Caki2 (cell line): ENCODE measurements at regions not wholly inside any gene's neighbourhood (a gene's known extent, or its start where the extent isn't known, plus 50 kb on each side); places are given as distances from the start of the nearest gene placed in this dataset.

Experiments used
- DNase-seq: peaks from one replicate; pipeline ENCODE4 v3.0.0-alpha.2; 2015; ENCODE audit warnings: low read depth
- in situ Hi-C: cut with HindIII; loops from 2 replicates; pipeline ENCODE4 v1.10.0; 2016; ENCODE audit warnings: low sequenced_read_pairs, low pct_unique_long_range_greater_than_20kb, mixed read lengths

DNA sequence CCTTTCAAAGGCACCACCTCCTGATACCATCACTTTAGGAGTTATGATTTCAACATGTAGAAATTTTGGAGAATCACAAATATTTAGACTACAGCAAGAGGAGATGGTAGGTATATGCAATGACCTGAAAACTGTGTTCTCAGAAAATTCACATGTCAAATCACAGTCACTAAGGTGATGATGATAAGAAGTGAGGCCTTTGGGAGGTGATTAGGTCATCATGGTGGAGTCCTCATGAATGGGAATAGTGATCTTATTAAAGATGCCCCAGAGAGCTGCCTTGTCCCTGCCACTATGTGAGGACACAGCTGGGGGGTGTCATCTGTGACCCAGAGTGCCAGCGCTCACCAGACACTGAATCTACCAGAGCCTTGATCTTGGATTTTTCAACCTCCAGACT lies 513.5 kb upstream of the TUSC1 start:
- DNase-seq = no peak
- in situ Hi-C loops = no loop called here

DNA sequence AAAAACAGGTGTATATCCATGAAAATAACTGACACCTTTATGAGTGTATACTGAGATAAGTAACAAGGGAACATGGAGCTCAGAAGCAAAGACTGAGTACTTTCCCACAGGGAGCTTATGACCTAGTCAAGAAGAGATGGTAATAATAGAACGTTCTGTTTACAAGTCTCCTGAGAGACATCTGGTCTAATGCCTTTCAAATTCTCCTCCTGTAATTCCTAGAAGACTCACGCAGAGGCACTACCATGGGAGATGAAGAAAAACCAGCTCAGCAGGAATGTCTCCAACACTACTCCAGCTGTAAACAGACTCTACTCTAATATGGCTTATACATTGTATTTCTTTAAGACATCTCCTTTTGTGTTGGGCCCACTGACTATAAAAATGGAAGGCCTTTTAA lies 503.6 kb upstream of the TUSC1 start:
- no peak for DNase-seq
- in situ Hi-C loops = no loop called here

DNA sequence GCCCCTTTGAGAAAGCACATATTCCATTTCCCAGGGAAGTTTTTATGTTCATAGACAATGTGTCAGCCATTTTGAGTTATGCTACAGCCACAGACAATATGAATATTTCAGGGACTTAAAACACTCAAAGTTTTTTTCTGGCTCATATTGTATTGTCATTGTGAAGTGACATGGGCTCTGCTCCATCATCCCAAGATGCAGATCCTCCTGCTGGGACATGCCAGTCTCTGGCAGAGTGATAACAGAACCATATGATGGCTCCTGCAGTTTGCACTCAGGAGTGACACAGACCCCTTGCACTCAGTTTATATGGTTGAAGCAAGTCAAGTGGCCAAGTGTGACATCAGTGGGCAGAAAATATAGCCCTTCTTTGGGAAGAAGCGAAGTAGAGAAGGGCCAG lies 498.4 kb upstream of the TUSC1 start:
- in situ Hi-C loops = no loop called here
- no peak for DNase-seq

DNA sequence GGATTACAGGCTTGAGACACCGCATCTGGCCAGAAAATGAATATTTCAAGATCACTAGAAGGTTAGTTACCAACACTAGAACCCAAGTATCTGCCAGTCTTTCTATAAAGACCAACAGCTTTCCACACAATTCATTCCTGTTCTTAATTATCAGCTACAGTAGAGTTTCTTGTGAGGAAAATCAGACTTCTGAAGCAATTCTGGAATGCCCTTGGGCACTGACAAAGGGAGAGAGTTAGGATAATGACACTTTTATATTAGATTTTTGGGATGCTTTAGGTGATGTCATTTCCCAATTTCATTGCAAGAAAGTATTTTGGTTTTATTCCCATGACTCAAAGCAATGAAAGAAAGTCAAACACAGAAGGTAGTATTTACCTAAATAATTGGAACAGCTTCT lies 497.0 kb upstream of the TUSC1 start:
- in situ Hi-C loops = no loop called here

DNA sequence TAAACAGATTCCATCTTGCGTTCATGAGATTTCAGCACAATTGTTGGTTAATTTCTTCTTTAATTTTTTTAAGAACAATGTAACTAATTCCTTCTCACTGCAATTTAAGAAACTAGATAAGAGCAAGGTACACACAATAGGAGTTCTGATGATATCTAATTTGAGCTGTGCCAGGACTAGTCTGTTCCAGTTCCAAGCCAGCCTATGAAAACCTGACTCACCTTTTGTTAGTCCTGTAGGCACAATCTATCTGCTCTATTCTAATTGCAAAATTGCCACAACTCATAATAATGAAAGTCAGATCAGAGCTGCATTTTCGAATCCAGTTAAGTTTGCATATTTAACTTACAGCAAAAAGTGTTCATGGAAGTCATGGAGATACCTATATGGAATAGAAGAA lies 494.1 kb upstream of the TUSC1 start:
- DNase-seq = no peak
- in situ Hi-C loops = no loop called here

More for the DNA sequence above, 497.0 kb upstream of the TUSC1 start:
- no peak for DNase-seq

DNA sequence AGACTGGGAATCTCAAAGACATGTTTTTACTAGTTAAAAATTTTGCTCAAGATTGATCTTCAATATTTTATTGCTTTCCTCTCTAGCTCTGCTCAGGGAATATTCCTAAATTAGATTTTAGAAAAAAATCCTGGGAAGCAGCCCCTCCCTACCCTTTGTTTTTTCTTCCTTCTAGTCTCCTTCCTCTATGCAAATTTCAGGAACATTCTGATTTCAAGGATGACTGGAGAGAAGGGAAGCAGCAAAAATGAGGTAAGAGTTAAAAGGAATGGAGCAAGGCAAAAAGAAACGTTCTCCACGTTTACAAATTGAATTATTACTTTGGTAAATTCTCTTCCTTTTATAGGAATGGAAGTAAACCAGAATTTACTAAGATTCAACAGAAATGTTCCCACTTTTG lies 493.4 kb upstream of the TUSC1 start:
- no peak for DNase-seq
- in situ Hi-C loops = no loop called here

DNA sequence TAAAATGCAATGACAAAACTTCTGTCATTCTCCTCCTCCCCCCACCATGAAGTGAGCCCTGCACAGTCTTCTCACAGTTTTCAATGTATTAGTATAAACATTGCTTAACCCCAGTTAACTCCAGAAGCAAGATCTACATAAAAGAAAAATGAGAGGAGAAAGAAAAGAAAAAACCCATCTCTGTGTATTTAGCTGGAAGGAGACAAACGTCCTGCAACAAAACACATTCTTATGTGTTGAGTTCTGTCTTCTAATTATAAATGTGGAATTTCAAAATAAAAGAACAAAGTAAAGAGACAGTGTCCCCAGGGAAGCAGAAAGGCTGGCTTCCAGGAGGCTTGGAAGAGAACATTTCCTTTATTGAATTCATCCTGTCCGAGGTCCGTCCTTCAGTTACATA lies 491.9 kb upstream of the TUSC1 start:
- no peak for DNase-seq
- in situ Hi-C loops = no loop called here

DNA sequence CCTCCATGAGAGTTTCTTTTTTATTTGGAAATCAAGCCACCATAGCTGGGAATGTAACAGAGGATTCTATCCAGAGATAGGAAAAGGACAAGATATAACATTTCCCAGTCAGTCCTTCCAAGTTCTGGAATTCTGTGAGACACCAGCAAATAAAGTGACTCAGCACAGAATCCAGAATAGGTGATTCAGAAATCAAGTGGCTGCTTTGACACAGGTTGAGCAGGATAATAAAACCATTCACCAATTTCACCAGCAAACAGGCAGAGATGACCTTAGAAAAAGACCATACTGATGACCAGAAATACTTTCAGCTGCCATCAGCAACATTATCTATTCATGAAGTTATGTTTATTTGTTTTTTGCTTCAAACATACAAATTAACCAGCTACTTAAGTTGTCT lies 491.5 kb upstream of the TUSC1 start:
- in situ Hi-C loops = no loop called here
- peak; percentile 24 for DNase-seq

DNA sequence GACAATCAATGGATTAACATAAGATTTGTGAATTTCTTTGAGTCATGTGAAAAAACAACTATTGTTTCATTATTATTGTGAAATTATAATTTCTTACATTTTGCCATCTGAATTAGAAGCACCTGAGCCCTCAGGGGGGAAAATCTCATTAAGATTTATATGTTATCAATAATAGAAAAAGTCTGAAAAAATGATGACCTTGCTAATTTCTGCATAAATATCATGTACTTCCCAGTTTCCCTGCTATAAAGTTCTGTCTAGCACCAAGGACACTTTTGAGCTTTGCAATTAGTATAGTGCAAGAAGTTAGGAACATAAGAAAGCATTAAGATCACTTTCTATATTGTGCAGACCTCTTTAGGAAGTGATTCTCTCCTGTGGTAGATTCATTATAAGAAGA lies 488.3 kb upstream of the TUSC1 start:
- DNase-seq = no peak
- in situ Hi-C loops = no loop called here

DNA sequence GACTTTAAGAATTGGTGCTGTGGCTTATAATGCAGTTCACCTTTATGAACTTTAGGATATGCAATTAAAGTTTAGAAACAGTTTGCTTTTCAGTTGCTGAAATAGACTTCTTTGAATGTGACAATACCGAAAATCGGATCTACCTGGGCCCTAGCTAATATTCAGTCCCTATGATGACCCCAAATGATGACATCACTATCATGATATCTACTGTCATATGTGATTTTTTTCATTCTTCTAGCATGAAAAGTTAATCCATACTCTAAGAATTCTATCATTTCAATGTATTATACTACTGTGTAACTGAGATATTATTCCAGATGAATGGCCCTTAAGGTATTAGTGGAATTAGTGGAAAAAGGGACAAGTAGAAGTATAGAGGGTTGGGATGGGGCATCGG lies 487.2 kb upstream of the TUSC1 start:
- in situ Hi-C loops = no loop called here
- DNase-seq = no peak

DNA sequence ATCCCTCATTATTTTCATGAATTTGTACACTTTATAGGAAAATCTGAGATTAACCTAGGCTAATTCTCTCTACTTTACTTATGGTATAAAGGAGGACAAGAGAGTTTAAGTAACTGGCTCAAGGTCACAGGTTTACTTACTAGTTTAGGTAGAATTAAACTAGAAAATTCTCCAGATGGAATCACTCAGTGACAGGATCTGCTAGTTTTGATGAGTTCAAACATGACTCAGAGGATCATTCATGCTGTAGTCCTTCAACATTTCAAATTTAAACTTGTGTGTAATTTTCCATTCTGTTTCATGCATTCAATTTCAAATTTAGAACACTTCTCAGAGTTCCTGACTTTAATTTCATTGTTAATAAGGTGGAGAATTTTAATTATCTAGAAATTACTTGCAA lies 485.7 kb upstream of the TUSC1 start:
- in situ Hi-C loops = no loop called here
- no peak for DNase-seq

DNA sequence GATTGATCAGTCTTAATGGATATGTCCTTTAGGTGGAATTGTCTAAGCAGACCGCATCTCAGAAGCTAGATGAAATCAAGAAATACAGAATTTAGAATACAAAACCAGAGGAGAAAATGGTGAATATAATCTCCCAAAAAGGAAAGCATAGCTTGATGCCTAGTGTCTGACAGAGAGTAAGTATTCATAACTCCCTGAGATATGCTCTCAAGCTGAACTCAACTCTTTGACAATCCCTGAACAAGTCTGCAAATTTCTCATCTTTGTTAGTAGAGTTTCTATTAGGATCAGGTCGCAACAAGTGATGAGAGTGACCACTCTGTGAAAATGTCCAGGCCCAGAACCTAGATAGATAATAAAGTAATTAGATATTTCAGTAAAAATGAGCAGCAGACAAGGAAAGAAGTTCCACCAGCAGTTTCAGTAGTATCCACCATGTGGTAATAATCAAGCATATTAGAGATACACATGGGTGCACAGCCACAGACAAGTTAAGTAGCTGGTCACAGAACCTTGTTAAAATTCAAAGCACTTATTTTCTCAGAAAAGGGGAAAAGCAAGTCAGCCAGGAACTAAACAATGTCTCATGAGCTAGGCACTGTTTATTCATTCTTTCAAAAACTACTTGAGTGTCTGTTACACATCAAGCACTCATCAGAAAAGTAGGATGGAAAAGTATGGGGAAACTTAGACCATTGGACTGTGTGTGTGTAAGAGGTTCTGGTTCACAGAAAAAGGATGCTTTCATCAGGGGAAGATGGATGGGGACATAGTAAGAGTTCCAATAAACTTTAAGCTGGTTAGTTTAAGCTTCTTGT lies 481.5 kb upstream of the TUSC1 start:
- no peak for DNase-seq
- in situ Hi-C loops = no loop called here

DNA sequence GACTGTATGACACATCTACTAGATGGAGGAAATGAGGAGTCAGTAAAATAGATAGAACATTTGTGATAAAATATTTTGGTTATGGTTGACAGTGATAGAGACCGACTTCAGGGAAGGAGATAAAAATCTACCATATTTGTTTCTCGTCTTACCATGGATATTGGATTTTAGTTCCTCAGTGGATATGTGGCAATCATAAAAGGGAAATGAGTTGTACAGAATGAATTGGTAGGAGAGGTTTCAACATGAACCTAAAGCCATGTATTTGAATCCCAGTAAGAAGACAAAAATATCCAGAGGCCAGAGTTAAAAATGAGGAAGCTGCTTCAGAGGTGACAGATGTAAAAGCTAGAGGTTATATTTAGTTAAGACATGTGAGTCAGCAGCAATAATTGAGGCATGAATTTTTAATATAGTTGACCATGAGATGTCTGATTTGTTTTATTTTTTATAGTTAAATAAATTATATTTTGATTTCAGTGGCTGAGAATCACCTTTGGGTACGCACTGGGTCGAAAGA lies 480.4 kb upstream of the TUSC1 start:
- no peak for DNase-seq
- in situ Hi-C loops = no loop called here

DNA sequence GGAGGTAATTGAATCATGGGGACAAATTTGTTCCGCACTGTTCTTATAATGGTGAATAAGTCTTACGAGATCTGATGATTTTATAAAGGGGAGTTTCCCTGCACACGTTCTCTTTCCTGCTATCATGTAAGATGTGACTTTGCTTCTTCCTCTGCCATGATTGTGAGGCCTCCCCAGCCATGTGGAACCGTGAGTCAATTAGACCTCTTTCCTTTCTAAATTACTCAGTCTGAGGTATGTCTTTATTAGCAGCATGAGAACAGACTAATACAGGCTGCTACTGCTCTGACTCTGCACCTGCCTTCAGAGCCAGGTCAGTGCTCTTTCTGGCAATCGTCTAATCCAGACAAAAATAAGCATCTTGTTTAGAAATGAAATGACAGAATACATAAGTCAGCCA lies 479.2 kb upstream of the TUSC1 start:
- no peak for DNase-seq
- in situ Hi-C loops = no loop called here

DNA sequence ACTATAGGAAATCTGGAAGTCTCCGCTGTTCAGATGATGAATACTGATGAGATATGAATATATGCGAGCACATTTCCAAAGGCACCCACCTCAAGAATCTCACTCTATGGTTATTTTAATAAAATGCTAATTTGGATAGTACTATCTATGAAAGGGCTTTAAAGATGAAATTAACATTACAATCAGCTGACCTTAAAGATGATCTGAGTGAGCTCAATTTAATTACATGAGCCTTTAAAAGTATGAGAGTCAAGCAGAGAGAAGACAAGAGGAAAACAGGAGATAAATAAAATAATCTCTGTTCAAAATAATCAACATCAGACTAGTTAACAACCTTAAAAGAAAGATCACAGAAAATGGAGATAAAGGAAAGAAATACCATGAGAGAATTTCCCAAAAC lies 474.1 kb upstream of the TUSC1 start:
- in situ Hi-C loops = no loop called here
- DNase-seq = no peak

DNA sequence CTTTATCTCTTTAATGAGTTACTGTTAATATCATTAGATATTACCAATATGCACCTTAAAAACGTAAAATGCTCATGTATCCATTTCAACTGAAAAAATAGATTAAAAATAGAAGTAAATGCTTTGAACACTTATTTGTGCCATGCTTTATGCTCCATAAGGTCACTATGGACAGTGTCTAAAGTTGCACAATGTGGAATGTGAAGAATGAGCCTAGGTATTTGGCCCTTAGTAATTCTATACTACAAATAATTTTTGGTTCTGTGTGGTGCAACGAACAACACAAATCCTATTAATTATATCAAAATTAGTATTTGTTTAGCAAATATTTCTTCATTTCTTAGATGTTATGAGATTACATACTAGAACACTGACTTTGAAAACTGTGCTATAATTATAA lies 469.9 kb upstream of the TUSC1 start:
- in situ Hi-C loops = no loop called here
- DNase-seq = no peak

DNA sequence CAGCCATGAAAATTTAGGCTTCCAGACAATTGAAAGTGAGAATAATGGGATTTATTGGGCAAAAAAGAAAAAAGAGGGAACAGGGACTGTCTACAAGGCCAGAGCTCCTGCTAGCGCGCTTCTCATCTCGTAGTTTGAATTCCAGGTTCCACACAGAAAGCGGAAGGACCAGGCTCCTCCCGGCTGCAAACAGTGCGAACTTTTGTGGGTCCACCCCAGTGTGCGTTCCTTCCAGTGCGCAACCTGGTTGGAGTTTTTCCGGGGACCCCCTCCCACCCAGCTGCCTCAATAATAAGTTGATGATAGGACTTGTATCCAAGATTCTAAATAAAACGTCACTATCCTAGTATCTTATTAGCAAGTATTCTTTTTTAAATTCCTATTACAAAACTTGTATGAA lies 467.7 kb upstream of the TUSC1 start:
- no peak for DNase-seq
- in situ Hi-C loops = no loop called here

DNA sequence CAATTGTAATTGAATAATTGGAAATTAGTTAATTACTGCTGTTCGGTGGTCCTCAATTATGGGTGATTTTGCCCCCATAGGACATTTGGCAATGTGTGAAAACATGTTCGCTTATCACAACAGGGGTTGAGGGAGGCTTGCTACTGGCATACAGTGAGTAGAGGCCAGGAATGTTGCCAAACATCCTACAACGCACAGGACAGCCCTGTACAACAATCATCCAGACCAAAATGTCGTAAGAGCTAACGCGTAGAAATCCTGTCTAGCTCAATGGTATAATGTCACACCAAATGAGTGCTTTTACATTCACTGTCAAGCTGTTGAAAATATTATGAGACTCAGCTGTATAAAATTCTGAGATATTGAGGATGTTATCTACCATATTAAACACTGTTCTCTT lies 464.4 kb upstream of the TUSC1 start:
- in situ Hi-C loops = no loop called here
- no peak for DNase-seq

DNA sequence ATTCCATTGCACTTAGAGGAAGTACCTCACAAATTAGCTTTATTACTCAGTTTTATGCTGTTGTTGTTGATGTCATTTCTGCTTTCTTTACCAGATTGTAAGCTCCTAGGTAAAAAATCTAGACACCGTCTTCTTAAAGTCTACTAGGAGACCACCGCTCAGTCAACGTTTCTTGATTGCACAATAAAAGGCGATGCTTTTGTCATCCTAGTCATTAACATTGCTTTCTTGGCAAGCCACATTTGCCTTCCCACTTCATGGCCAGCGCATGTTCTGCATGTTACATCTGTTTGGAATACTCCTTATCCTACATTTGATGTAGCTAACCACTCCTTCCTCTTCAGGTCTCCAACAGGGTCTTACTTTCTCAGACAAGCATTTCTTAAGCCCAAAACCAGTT lies 464.0 kb upstream of the TUSC1 start:
- no peak for DNase-seq
- in situ Hi-C loops = no loop called here

DNA sequence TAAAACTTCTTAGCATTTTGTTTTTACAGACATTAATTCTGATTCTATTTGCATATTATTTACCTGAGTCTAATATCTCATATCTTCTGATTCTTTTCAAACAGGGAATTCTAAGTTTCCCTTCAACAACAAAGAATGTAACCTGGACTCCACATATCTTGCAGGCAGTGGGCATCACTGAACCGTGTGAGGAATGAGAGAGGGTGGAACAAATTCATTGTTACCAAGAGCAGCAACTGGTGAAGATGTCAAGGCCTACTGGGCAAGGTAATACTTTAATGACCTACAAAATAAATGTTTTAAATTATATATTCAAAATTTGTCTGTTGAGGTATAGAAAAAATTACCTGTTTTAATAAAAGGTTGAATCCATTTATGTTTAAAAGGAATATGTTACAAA lies 455.3 kb upstream of the TUSC1 start:
- no peak for DNase-seq
- in situ Hi-C loops = no loop called here
